ENCODE measurements at regions not wholly inside any gene's neighbourhood (a gene's known extent, or its start where the extent isn't known, plus 50 kb on each side); places are given as distances from the start of the nearest gene placed in this dataset.

DNA sequence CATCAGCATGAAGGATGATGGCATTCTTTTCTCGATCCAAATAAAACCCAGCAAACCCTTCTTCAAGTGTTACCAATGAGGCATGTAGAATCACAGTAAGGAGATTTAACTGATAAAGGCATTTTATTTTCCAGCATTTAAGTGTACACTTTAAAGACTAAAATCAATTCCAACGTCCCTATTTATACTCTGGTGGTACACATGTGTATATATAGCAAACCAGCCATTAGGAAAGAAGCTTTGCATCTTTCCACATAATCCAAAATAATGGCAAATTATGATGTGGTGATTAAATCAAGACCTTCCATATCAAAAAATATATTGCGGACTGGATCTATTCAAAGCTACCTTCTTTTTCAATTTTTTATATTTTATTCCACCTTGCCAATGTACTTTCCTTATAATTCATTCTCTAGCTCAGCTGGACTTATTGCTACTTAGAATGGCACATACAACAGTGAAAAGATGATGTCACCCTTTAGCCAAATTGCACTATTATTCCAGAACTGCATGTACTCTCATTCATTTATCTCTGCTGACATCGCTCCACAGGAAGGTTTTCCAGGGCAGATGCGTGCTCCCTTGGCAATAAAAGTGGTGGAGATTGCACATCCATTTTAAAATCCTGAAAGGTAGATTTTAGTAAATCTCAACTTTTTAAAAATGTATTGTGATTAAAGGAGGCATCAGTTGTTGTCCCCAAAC lies 63.3 kb upstream of the SLC30A5 start:
- no peak for DNase-seq
- intact Hi-C loops (cut with DNase I): no loop called here

DNA sequence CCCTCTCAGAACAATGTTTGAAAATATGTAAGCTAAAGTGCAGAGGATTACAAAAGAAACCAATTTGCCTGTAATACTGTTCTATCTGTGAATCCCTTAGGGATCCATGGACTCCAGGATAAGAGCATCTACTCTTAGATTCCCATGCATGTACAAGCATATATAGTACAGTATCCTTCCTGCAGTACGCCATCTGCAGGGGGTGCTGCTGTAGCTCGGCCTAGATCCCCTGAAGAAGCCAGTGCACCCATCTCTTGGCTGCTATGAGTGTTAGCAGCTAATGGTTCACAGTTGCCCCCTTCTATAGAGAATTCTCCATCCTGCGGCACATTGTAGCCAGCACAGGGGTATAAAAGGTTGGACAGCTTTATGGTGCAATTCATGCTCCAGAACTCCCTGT lies 61.8 kb upstream of the SLC30A5 start:
- intact Hi-C loops (cut with DNase I): no loop called here
- no peak for DNase-seq

DNA sequence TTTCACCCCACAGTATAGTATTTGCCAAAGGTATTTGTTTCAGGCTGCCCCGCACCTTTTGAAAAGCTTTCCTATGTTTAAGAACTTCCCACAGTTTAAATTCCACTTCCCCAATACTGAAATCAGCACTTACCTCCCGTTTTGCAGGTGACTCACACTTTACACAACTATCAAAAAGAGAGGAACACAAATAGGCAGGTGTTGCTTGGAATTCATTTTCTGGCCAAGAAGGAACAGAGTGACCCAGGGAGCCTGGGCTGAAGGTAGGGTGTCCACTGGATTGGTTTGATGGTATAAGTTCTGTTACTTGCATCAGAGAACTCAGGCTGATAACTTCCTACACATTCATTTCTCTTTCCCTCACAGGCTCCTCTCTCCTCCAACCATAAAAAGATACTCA lies 60.1 kb upstream of the SLC30A5 start:
- intact Hi-C loops (cut with DNase I): no loop called here
- DNase-seq: no peak

DNA sequence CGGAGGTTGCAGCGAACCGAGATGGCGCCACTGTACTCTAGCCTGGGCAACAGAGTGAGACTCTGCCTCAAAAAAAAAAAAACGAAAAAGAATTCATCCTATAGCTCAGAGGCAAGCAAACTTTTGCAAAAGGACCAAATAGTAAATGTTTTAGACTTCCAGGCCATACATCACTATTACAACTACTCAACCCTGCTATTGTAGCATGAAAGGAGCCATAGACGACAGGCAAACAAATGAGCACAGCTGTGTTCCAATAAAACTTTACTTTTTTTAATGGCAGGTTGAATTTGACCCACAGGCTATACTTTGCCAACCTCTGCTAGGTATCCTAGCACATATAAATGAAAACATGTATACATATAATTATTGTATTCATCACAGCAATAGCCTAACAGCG lies 58.9 kb upstream of the SLC30A5 start:
- DNase-seq: no peak
- intact Hi-C loops (cut with DNase I): no loop called here

DNA sequence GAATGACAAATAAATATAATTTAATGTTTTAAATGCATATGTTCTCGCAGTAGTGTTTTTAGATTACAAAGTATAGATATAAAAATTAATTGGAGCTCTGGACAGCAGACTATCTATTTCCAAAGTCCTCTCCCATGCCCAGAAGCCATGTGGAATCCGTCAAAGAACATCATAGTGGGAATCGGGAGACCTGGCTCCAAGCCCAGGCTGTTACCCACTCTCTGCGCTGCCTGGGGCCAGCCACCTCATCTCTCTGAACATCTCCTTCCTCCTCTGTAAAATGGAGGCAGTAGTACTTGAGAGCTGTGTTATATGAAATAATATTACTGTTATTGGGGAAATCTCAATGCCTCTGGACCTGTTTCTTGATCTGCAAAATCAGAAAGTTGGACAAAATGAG lies 58.1 kb upstream of the SLC30A5 start:
- no peak for DNase-seq
- intact Hi-C loops (cut with DNase I): no loop called here

DNA sequence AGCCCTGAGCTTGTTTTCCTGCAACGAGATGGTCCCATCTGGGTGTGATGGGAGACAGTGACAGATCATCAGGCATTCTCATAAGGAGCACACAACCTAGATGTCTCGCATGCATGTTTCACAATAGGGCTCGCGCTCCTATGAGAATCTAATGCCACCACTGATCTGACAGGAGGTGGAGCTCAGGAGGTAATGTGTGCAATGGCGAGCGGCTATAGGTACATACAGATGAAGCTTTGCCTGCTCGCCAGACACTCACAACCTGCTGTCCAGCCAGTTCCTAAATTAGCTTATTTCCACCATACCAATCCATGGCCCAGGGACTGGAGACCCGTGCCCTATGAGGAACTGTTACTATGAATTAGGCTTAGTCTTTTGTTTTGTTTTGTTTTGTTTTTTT lies 55.3 kb upstream of the SLC30A5 start:
- intact Hi-C loops (cut with DNase I): no loop called here
- no peak for DNase-seq

DNA sequence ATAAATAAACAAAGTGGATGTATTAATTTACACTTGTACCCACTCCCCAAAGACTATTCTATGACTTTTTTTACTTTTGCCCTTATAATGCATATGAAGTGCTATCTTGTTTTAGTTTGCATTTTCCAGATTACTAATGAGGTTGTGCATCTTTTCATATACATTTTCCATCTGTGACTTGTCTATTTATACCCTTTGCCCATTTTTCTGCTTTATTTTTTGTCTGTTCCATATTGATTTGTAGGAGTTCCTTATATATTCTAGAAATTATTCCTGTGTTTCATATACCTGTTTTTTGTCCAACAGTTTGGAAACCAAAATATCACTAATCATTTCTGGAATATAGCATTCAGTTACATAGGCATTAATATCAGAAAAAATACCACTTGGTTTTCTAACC lies 54.0 kb upstream of the SLC30A5 start:
- no peak for DNase-seq
- intact Hi-C loops (cut with DNase I): no loop called here

DNA sequence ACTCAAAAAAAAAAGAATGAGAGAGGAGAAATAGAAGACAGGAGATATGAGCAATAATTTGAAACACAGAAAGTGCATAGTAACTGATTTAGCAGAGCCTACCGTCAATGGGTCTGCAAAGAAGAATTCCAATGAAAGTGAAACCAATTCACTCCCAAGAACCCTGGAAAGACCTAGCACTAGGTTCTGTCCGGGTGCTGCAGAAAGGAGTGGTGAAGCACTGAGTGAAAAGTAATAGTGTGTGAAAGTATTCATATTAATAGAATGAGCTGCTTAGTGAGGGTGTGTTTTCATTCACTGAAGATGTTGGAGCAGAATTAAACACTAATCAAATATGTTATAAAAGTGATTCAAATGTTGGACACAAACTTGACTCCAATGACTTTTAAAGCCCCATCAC lies 51.3 kb upstream of the SLC30A5 start:
- DNase-seq: no peak
- intact Hi-C loops (cut with DNase I): loop anchor here (2.0 kb wide), 1 partner anchor 292 kb away; no protein-coding TSS in a partner anchor

DNA sequence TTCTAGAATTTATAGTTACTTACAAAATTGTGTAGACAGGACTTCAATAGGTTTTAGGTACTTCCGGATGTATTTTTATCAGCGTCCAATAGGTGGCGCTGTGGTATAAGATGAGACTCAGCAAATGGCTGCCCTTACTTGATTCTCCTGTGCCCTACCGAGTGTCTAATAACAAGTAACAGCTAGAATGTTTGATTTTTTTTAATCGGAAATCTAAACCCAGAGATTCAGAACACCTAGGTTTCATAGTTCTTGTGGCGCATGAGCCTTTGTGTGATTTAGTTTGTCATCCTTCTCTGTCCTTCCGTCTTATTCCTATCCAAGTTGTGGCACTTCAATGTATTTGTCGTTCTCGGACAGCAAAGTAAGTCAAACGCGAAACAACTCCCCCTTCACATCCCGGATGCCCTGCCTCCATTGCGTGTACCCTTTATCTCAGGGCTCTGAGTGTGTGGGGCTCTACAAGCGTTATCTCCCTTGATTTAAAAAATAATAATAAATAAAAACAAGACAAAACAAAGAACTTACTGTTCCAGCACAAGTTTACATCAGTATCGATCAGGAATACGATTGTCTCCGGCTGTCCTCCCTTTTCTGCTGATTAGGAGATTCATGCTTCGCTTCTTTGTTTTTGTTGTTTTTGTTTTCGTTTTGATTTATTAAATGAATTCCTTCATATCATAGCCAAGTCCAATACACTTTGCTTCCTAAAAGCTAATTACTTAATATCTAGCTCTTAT lies 50.7 kb upstream of the SLC30A5 start:
- DNase-seq: peak in 6 of 10 donors; percentile 33 to 84 (median 64)
- intact Hi-C loops (cut with DNase I): loop anchor here (2.0 kb wide), 1 partner anchor 292 kb away; no protein-coding TSS in a partner anchor

DNA sequence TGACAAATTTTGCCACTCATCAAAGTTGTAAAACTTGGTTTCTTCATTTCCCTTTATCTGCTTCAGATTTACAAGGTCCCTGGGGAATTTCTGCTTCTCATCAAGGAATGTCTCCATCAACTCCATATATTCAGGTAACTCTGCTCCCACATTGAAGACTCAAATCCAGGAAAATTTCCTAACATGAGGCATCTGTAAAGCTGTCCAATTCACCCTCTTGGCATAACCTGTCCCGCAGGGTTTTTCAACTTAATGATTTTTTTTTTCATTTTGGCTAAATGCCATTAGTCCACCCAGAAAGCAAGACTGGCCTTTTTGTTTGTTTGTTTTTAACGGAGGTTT lies 50.2 kb upstream of the SLC30A5 start:
- intact Hi-C loops (cut with DNase I): loop anchor here (2.0 kb wide), 1 partner anchor 291 kb away; no protein-coding TSS in a partner anchor
- no peak for DNase-seq
